CD14-positive monocyte (primary cell): ENCODE measurements at regions not wholly inside any gene's neighbourhood (a gene's known extent, or its start where the extent isn't known, plus 50 kb on each side); places are given as distances from the start of the nearest gene placed in this dataset.

Experiments
- DNase-seq, 3 donors: peaks; one replicate each; pipeline ENCODE4 v3.0.0-alpha.2; 2011 to 2022
- H2AFZ ChIP-seq: 2 replicates; pipeline ENCODE4 v1.6.0; 2012; ENCODE audit warnings: mild to moderate bottlenecking, low read depth, low read length, inconsistent platforms; ENCODE audit not compliant: insufficient read depth, poor library complexity, severe bottlenecking
- H3K27ac ChIP-seq, 2 donors: 1 replicate in 1 of 2; 2 replicates in 1 of 2; pipeline ENCODE4 v1.5.1; 2012 to 2013; ENCODE audit warnings: low read length in 2 of 2, control low read depth in 1 of 2, inconsistent platforms in 1 of 2, low read depth in 1 of 2, mild to moderate bottlenecking in 1 of 2
- H3K27me3 ChIP-seq, 2 donors: one replicate each; pipeline versions ENCODE4 v1.6.0 to v1.6.1; 2011 to 2013; ENCODE audit warnings: low read length in 2 of 2; ENCODE audit not compliant: control insufficient read depth in 2 of 2, insufficient read depth in 2 of 2
- H3K36me3 ChIP-seq, 2 donors: replicated peaks in 1 of 2; 1 replicate in 1 of 2; 2 replicates in 1 of 2; pipeline versions ENCODE4 v1.5.1 to v1.6.1; 2012 to 2013; ENCODE audit warnings: low read length in 2 of 2, control low read depth in 1 of 2, inconsistent platforms in 1 of 2, mild to moderate bottlenecking in 1 of 2; ENCODE audit not compliant: insufficient read depth in 2 of 2, control insufficient read depth in 1 of 2
- H3K4me1 ChIP-seq, 2 donors: 1 replicate in 1 of 2; 2 replicates in 1 of 2; pipeline versions ENCODE4 v1.5.1 to v1.6.1; 2012 to 2013; ENCODE audit warnings: low read length in 2 of 2, control low read depth in 1 of 2, inconsistent platforms in 1 of 2, mild to moderate bottlenecking in 1 of 2, moderate library complexity in 1 of 2; ENCODE audit not compliant: insufficient read depth in 2 of 2, control insufficient read depth in 1 of 2
- H3K4me2 ChIP-seq: replicated peaks from 2 replicates; pipeline ENCODE3; 2012; ENCODE audit warnings: low read length, moderate library complexity, mild to moderate bottlenecking; ENCODE audit not compliant: poor library complexity, severe bottlenecking; ENCODE audit errors: extremely low read depth
- H3K4me3 ChIP-seq, 3 experiments: fragments of 200-600 bp in 1 of 3; sonication (generic) in 1 of 3; replicated peaks in 1 of 3; 1 replicate in 2 of 3; 2 replicates in 1 of 3; pipeline ENCODE4 v1.5.1; 2011 to 2013; ENCODE audit warnings: low read length in 3 of 3, mild to moderate bottlenecking in 3 of 3, control low read depth in 2 of 3, low read depth in 2 of 3, inconsistent platforms in 1 of 3, moderate library complexity in 1 of 3
- H3K79me2 ChIP-seq: 2 replicates; pipeline ENCODE4 v1.6.0; 2012; ENCODE audit warnings: mild to moderate bottlenecking, control low read depth, inconsistent platforms, low read length, moderate library complexity; ENCODE audit not compliant: insufficient read depth
- H3K9ac ChIP-seq: 2 replicates; pipeline ENCODE4 v1.6.0; 2017; ENCODE audit warnings: low read length, mild to moderate bottlenecking; ENCODE audit not compliant: insufficient read depth, poor library complexity, severe bottlenecking
- H3K9me3 ChIP-seq, 2 donors: replicated peaks in 1 of 2; 1 replicate in 1 of 2; 2 replicates in 1 of 2; pipeline versions ENCODE4 v1.5.1 to v1.6.1; 2012 to 2013; ENCODE audit warnings: low read length in 2 of 2, control low read depth in 1 of 2; ENCODE audit not compliant: control insufficient read depth in 1 of 2, insufficient read depth in 1 of 2
- H4K20me1 ChIP-seq: 2 replicates; pipeline ENCODE4 v1.6.0; 2012; ENCODE audit warnings: mild to moderate bottlenecking, low read length, control low read depth, moderate library complexity; ENCODE audit not compliant: insufficient read depth
- H3K27ac Mint-ChIP-seq, 7 donors: one replicate each; pipeline ENCODE4 v1.8.0; 2020; ENCODE audit warnings: mild to moderate bottlenecking in 7 of 7, mixed read lengths in 7 of 7, moderate library complexity in 6 of 7, inconsistent platforms in 2 of 7
- H3K27me3 Mint-ChIP-seq, 3 donors: one replicate each; pipeline ENCODE4 v1.8.0; 2021 to 2022; ENCODE audit warnings: low read depth in 3 of 3, mild to moderate bottlenecking in 3 of 3, mixed read lengths in 3 of 3, moderate library complexity in 3 of 3, inconsistent platforms in 1 of 3
- H3K36me3 Mint-ChIP-seq, 2 donors: one replicate each; pipeline ENCODE4 v1.8.0; 2020; ENCODE audit warnings: mixed read lengths in 2 of 2, inconsistent platforms in 1 of 2, mild to moderate bottlenecking in 1 of 2
- H3K4me1 Mint-ChIP-seq: one replicate; pipeline ENCODE4 v1.8.0; 2020; ENCODE audit warnings: mild to moderate bottlenecking, mixed read lengths
- H3K4me3 Mint-ChIP-seq, 2 donors: one replicate each; pipeline ENCODE4 v1.8.0; 2020; ENCODE audit warnings: mild to moderate bottlenecking in 2 of 2, mixed read lengths in 2 of 2, moderate library complexity in 1 of 2
- H3K9me3 Mint-ChIP-seq, 7 donors: one replicate each; pipeline ENCODE4 v1.8.0; 2020 to 2022; ENCODE audit warnings: mixed read lengths in 7 of 7, mild to moderate bottlenecking in 6 of 7, moderate library complexity in 6 of 7, inconsistent platforms in 2 of 7
- CTCF ChIP-seq: fragments of 200-600 bp; IDR thresholded peaks from one replicate; pipeline ENCODE4 v1.8.0; 2022; ENCODE audit warnings: antibody characterized with exemption, mild to moderate bottlenecking
- WGBS: methylation state at CpG from one replicate; pipeline ENCODE4 v1.1.5; 2013; ENCODE audit warnings: missing lambda C conversion rate; ENCODE audit not compliant: insufficient coverage; 5-methylcytosine and 5-hydroxymethylcytosine counted together
- intact Hi-C, 2 donors: fragments of 100-400 bp; cut with micrococcal nuclease; formaldehyde crosslinking; loops; one replicate each; pipeline versions ENCODE4 v1.15.0 to v1.15.1; 2023

GRCh38 chr9:28883234-28883633 is 1310.0 kb upstream of the C9orf72 start:
- Histone ChIP-seq H3K79me2 (no peaks in the 10 kb centered on the region), H3K36me3 (no peaks in the 10 kb centered on the region), H3K27me3 (no peaks in the 10 kb centered on the region), H3K4me3 (no peak overlapping the region), H3K9ac (no peak overlapping the region), H4K20me1 (no peaks in the 10 kb centered on the region), H3K9me3 (no peaks in the 10 kb centered on the region), H2AFZ (no peak overlapping the region), H3K4me2 (no peak overlapping the region), H3K4me1 (no peaks in the 10 kb centered on the region), H3K27ac (no peak overlapping the region)
- no peak for TF ChIP-seq CTCF
- intact Hi-C loops = no loop called here
- H3K36me3 Mint-ChIP-seq = no peaks in the 10 kb centered on the region
- H3K4me3 Mint-ChIP-seq = no peak overlapping the region
- DNase-seq = no peak
- H3K9me3 Mint-ChIP-seq = peaks cover 0 to 4% (median under 1%) of the 10 kb centered on the region in 7 donors
- WGBS = no CpG with 5 or more reads among the region's 5 CpGs
- no peak overlapping the region for H3K27ac Mint-ChIP-seq
- H3K27me3 Mint-ChIP-seq = no peaks in the 10 kb centered on the region
- H3K4me1 Mint-ChIP-seq = no peaks in the 10 kb centered on the region

- Histone ChIP-seq H3K4me1 (no peaks in the 10 kb centered on the region), H3K27me3 (no peaks in the 10 kb centered on the region), H3K36me3 (no peaks in the 10 kb centered on the region), H3K27ac (no peak overlapping the region), H3K79me2 (no peaks in the 10 kb centered on the region), H3K9me3 (no peaks in the 10 kb centered on the region), H3K4me2 (no peak overlapping the region), H4K20me1 (no peaks in the 10 kb centered on the region), H3K9ac (no peak overlapping the region), H3K4me3 (no peak overlapping the region), H2AFZ (no peak overlapping the region)
- no CpG with 5 or more reads among the region's 2 CpGs for WGBS
- Mint-ChIP-seq H3K9me3 (peaks cover 0 to 5% (median 0%) of the 10 kb centered on the region in 7 donors), H3K4me1 (no peaks in the 10 kb centered on the region), H3K36me3 (no peaks in the 10 kb centered on the region), H3K27ac (no peak overlapping the region), H3K27me3 (no peaks in the 10 kb centered on the region), H3K4me3 (no peak overlapping the region)
- intact Hi-C loops = no loop called here
- no peak for TF ChIP-seq CTCF
- no peak for DNase-seq
Measured at GRCh38 chr9:28887188-28887884, 1314.1 kb upstream of the C9orf72 start.
